GM21390 (cell line): ENCODE measurements at regions not wholly inside any gene's neighbourhood (a gene's known extent, or its start where the extent isn't known, plus 50 kb on each side); places are given as distances from the start of the nearest gene placed in this dataset.

ENCODE experiments used
- ATAC-seq: cut with Tn5 transposase; IDR thresholded peaks from one replicate; pipeline ENCODE4 v1.9.1; 2021; ENCODE audit not compliant: unreplicated experiment

DNA sequence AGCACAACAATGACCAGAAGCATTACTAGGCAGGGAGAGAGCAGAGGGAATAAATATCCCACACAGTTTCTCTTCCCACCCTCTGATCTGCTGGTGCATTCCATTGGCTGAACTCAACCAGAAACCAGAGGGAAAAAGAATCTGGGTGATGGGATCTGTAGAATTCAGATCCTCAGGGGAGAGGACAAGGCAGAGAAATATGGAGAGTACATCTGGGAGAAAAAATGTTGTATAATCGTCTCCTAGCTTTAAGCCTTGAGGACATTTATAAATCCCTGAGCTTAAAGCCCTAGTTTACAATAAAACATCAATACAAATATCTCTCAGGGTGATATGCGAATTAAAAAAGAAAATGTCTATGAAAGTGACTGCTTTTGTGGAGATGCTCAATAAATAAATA lies 368.1 kb upstream of the MAD2L1 start:
- no peak for ATAC-seq

DNA sequence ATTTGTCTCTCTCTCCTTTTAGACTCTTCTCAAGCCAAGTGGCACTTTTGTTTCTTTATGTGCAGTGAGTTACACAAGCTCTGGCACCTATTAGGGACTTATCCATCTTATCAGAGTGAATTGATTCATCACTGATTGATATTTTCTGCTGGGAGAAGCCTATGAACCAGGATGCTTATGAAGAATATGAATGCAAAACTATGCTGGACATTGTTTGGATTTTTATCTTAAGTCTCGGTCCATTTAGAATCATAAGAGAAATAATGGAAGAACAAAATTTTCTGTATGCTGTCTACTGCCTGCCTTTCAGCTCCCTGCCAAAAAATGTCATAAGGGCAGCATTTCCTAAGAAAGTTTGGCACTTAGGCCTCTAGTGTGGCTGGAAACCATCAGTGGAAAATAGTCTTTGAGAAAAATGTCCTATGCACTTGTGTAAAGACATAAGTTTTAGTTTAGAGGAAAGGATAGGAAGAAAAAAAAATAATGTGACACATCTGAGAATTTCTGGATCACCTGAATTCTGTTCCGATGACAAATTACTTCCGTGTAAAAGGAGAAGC lies 365.7 kb upstream of the MAD2L1 start:
- no peak for ATAC-seq

DNA sequence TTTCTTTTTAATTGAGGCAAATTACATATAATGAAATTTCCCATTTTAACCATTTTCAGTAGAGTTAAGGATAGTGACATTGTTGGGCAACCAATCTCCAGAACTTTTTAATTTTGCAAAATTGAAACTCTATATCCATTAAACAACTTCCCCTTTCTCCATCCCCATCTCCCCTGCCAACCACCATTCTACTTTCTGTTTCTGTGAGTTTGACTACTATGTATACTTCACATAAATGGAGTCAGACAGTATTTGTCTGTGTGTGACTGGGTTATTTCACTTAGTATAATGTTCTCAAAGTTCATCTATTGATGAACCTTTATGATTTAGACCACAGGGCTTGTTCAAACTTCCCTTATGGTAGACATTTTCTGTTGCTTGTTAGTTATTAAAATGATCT lies 364.5 kb upstream of the MAD2L1 start:
- no peak for ATAC-seq

DNA sequence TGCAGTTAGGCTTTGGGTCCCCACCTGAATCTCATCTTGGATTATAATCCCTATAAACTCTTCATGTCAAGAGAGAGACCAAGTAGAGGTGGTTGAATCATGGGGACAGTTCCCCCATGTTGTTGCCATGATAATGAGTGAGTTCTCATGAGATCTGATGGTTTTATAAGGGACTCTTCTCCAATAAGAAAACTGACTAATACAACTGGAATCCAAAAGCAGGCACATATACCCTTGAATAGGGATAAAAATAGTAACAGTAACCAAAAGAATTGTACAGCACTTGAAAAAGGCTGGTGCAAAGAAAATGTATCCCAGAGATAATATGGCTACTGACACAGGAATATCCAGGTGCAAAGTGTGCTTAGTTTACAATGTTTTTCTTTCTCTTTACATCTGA lies 351.5 kb upstream of the MAD2L1 start:
- no peak for ATAC-seq

DNA sequence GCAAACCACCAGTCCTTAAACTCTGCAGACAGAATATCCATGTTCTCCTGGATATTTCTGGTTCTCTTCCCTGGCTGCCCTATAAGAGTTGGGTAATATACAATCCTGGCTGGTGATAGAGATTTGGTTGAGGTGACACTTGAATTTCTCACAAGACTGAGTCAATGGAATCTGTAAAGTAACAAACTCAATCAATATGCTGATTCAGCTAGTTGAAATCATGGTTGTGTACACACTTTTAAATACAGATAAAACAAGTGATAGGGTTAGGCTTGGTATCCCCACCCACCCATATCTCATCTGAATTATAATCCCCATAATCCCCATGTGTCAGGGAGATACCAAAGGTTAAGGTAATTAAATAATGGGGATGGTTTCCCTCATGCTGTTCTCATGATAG lies 349.2 kb upstream of the MAD2L1 start:
- ATAC-seq: no peak

DNA sequence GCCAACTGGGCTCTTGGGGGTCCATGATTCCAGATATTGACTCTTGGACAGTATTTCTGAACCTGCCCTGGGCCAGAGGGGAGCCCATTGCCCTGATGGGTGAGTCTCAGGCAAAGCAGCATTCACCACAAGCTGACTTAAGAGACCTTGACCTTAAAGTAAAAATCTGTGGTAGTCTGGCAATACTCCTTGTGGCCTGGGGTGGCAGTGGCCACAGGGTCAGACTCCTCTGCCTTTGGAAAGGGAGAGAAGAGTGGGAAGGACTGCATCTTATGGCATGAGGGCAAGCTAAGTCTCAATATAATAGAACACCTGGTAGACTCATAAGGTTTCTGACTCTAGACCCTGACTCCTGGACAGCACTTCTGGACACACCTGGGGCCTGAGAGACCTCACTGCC lies 340.3 kb upstream of the MAD2L1 start:
- ATAC-seq: no peak

DNA sequence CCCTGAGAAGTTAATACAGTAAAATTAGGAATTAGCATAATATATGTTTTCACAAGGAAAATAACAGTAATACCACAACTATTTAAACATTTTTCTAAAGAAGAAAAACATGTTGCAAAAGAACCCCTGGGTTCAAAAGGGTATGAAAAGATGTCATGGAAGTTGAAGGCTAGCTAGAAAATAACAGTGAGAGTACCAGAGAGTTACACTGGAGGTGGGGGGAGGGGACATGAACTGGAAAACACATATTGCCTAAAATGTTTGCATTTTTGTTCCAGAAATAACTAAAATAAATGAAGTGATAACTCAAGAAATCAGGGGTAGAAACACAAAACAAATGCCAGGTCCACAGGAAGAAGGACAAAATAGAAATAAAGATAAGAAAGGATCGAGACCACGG lies 336.6 kb upstream of the MAD2L1 start:
- ATAC-seq: no peak

DNA sequence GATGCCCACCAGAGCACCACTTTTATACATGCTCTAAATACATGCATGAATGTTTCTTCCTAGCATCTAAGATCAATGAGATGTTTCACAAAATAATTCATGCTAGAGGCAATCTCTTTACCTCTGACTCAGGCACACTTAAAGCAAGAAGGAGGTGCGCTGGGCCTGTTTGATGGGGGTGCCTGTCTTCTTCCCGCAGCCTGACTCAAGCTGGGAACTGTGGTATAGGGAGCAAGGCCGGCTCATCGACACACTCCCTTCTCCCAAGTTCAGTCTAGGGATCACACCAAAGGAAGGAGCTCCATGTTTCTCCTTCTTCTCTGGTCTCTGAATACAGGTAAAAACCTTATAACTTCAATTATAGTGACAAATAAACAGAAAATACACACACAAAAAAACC lies 333.8 kb upstream of the MAD2L1 start:
- ATAC-seq: no peak

DNA sequence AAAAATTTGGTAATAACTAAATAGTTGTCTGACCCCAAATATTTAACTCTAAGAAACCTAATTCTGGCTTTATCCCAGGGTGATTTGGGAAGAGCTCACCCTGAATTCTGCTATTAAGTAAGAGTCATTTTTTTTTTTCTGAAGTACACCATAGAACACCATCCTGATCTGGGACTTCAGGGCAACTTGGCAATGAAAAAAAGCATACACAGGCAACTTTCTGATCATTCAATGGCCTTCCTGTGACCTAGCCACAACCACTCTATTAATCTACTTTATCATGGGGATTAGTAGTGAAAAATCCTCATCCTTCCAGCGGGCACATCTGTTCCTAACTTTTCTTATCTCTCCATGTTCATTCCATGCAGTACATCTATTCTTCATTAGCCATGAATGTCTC lies 333.2 kb upstream of the MAD2L1 start:
- no peak for ATAC-seq

DNA sequence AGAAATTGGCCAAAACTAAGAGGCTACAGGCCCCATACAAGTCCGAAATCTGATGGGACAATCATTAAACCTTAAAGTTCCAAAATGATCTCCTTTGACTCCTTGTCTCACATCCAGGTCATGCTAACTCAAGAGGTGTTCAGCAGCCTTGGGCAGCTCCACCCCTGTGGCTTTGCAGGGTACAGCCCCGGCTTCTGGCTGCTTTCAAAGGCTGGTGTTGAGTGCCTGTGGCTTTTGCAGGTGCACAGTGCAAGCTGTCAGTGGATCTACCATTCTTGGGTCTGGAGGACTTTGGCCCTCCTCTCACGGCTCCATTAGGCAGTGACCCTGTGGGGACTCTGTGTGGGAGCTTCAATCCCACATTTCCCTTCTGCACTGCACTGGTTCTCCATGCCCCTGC lies 329.1 kb upstream of the MAD2L1 start:
- no peak for ATAC-seq

DNA sequence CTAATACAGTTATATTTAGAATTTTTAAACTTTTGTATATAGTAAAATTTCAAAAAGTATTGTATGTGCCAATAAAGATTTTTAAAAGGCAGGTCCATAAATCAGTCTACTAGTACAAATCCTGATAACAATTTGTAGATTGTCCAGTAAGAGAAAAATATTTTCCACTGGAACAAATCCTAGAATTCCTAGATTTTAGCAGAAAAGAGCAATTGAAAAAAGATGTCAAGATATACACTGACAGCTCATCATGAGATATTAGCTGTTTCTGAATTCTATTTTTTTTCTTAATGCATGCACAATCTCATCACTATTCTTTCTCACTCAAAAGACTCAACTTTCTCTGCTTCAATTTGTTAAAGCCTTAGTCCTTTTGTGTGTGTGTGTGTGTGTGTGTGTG lies 289.2 kb upstream of the MAD2L1 start:
- ATAC-seq: no peak

DNA sequence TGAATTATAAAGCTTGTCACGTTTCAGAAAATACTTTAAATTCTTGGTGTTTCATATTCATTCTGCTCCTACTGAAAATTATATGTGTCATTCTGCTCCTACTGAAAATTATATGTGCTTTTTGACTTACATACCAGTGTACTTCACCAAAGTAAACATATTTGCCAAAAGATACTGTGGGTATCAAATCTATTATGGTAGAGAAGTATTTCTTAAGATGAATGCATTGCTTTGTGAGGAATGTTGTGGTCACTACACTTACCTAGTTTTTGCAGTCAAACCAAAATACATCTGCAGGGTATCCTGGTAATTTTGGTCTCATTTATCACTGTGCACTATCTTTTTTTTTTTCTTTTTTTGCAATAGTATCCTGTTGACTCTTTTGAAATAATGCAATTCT lies 287.7 kb upstream of the MAD2L1 start:
- ATAC-seq: no peak

DNA sequence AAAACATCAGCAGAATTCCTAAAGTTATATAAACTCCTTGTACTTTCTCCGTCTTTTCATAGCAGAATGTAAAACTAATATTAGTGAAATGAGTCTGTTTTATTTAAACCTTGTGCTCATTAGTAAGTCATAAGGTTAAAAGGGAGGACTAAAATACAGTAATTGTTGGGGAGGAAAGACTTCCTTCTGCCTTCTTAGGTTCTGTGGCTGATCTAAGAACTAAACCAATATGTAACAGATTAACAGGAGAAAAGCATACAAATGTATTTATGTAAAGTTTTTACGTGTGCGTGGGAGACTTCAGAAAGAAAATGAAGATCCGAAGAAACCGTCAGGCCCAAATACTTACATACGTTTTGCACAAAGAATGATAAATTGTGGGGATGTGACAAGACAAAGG lies 286.6 kb upstream of the MAD2L1 start:
- ATAC-seq: no peak

DNA sequence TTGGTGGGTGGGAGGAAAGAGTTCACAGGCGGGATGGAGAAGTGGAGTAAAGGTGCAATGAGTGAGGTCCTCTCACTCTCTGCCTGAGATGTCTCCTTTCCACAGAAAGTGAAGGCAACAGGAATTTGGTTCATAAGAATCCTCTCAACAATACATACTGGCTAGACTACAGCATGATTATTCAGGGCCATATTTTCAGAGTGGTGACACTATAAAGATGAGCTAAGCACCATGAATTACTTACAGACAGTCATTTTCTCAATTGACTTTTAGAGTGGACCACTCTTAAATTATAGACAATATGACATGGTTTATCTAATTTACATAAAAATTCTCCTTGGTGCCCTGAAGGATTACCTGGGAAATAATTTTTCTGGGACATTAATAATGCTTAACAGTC lies 286.1 kb upstream of the MAD2L1 start:
- ATAC-seq: no peak

DNA sequence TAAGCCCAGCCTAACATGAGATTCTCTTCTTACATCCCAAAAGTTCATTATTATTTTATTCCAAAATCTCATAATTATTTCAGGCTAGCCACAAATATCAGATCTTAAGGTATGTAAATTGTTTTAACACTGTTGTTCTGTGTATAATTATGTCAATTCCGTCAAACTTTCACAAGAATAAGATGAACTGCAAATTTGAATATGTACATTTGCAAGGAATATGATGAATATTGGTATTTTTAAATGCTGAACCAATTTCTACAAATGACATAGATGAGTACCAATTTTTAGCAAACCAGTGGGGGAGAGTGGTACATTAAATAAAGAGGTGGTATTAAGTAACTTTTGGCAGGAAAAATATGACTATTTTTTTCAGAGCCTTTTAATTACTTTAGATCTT lies 282.3 kb upstream of the MAD2L1 start:
- no peak for ATAC-seq

DNA sequence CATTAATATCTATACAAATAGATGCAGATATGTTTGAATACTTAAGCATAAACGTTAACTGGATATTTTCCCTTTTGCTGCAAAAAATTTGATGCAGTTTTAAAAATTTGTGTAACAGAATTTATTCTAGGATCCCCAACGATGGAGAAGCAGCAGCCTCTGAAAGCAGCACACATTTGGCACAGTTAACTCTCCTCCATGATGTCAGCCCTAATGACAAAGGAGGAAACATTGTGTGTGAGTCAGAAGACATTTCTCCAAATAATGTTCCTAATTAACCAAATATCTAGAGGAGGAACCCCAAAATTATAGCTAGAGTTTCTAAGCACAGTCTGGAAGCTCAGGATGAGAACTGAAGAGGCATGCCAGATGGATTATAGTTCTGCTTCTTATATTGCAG lies 281.9 kb upstream of the MAD2L1 start:
- ATAC-seq: no peak

DNA sequence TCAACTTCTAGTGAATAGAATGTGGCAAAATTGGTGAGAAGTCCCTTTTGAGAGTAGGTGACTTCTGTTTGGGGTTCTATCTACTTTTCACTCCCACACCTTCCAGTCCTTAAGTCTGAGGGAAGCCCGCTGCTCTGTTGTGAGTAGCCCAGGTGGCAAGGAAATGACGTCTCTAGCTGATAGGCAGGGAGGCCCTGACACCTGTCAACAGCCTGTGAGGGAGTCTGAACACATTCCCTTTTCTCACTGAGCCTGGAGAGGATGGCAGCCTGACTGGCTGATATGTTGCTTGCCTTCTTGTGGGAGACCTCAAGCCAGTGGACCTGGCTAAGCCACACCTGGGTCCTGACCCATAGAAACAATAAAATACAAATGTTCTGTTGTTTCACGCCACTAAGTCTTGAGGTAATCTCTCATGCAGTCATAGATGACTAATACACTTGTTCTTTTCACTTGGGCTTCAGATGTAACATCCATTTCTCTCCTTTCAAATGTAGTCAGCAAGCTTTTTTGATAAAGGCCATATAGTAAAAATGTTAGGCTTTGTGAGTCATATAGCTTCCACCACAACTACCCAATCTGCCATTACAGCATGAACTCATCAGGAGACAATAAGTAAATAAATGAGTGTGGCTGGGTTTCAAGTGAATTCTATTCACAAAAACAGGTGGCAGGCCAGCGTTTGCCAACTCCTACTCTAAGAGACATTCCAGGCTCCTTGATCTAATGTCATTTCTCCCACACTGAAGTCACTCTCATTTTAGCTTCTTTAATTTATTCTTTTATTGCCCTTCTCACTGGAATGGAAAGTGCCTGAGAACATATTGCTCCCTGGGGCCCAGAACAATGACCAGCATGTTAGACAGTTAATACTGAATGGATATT lies 265.1 kb upstream of the MAD2L1 start:
- no peak for ATAC-seq

DNA sequence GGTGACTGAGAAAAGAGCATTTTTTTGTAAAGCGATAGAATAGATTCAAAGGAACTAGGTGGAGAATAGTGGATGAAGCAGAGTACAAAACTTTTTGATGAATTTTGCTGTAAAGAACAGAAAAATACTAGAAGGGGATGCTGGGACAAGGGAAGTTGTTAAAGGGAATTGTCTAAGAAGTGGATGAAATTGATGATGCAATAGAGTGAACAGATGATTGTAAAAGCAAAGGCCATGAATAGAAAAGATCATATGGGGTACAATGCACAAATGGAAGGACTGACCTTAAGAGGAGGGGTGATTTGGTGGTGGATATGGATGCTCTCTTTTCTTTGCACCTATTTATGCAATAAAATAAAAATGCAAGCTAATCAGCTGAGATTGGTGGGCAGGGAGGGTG lies 262.7 kb upstream of the MAD2L1 start:
- ATAC-seq: no peak

DNA sequence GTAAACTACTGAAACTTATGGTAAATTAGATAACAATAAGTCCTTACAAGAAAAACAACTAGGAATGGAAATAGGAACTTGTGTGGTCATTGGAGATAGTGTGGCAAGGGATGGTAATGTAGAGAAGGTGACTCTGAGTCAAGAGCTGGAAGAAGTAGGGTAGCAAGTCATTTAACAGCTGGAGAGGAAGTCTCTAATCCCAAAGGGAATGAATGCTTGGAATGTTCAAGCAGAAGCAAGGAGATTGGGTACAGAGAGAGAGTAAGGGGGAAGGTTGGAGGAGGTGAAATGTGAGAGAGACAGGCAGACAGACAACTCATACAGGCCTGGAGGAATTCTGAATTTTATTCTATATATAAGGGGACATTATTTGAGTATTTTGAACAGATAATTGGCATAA lies 260.6 kb upstream of the MAD2L1 start:
- ATAC-seq: no peak

DNA sequence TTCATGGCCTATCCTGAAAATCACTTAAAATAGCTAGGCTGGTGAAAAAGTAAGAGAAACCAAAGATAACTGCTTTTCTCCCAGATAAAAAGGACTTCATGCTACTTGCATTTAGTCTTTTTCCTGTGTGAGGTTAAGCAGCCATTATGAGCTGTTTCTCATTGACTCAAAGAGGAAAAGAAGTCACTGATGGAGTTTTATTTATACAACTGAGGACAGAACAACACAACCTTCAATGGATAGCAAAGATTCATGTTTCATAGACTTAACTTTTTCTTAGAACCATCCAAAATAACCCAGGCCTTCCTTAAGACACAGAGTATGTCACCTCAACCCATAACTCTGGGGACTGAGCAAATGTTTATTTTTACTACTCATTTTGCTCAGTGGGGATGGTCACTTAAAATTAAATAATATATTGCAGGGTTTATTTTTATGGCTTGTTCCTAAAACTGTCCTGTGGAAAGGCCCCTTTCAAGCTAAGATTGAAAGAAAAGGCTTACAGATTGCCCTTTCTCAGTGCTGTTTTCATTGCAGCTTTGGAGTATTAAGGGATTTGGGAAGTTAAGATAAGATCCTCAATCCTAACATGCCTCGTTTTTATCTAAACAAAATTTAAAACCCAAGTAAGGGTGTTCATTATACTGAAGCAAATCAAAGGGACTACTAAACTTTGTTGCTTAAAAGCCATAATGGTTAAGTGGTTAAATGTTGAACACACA lies 252.6 kb upstream of the MAD2L1 start:
- no peak for ATAC-seq

DNA sequence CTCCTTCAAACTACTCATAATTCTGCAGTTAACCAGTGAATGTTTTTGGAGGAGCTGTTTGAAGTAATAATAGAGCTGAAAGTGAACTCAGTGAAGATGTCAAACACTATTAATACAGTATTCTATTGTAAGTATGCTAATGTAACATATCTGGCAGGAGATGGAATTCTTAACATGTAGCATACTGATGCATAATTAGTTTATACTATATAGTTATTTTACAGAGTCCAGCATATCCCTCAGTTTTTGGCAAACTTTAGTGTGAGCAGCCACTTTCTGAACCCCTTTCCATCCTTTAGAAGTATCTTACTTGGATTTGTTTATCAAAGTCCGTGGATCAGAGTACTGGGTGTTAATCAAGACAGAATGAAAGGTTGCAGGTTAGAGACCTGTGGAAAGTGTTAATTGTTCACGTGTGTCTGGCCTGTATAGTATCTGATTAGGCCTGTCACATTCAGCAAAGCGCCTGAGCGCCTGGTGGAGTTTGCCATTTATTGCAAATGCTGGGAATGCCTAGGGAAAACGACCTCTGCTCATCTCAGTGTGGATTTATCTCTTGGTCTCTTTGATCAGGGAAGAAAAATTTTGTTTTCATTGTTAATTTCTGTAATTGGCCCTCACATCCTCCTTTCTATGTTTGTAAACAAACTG lies 251.7 kb upstream of the MAD2L1 start:
- ATAC-seq: no peak

DNA sequence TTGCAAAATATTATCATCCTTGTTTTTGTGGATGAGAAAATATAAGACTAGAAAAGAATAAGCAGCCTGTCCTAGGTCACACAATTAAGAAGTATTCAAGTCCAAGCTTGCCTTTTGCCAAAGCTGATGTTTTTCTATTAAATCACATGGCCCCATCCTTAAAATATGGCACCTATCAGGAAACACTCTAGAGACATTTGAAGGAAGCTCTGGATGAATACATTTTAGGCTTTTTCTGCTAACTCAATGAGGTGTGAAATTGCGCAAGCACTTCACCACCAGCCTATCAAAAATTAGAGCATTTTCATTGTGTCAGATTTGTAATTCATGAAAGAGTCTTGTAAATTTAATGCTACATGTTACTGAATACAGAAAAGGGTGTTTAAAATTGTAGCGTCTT lies 251.1 kb upstream of the MAD2L1 start:
- ATAC-seq: no peak
